ENCODE measurements at regions not wholly inside any gene's neighbourhood (a gene's known extent, or its start where the extent isn't known, plus 50 kb on each side); places are given as distances from the start of the nearest gene placed in this dataset.

GRCh38 chr3:181888234-181888633 is 176.5 kb downstream of the SOX2 start:
- Histone ChIP-seq H3K4me2 (ENCODE audit: low read length) (no peak overlapping the region), H3K27me3 (ENCODE audit: control insufficient read depth, low read length) (peaks cover 5% of the 10 kb centered on the region), H3K4me3 (ENCODE audit: low read length) (no peak overlapping the region), H3K4me1 (ENCODE audit: control insufficient read depth, low read length) (no peaks in the 10 kb centered on the region), H4K20me1 (ENCODE audit: control insufficient read depth, insufficient read depth, low read depth, low read length) (no peaks in the 10 kb centered on the region), H3K36me3 (ENCODE audit: control insufficient read depth, low read length) (no peaks in the 10 kb centered on the region), H3K9me2 (replicated peaks; ENCODE audit: control insufficient read depth, low read length) (no peaks in the 10 kb centered on the region), H3K9me3 (ENCODE audit: control insufficient read depth, insufficient read depth, low read length) (no peaks in the 10 kb centered on the region), H3F3A (ENCODE audit: control insufficient read depth, insufficient read depth) (no peaks in the 10 kb centered on the region), H3K79me2 (ENCODE audit: control insufficient read depth, low read length) (no peaks in the 10 kb centered on the region), H3K27ac (ENCODE audit: low read depth, low read length) (no peak overlapping the region)
- TF ChIP-seq CTCF (IDR thresholded peaks at IDR 0.05; ENCODE audit: low read depth, low read length, poor library complexity, severe bottlenecking), result no peak
- TF ChIP-seq EZH2phosphoT487 (IDR thresholded peaks at IDR 0.05; ENCODE audit: borderline replicate concordance, low read length), result no peak

- no peaks in the 10 kb centered on the region for H3K36me3 ChIP-seq (ENCODE audit: control insufficient read depth, low read length)
- H3K9me3 ChIP-seq (ENCODE audit: control insufficient read depth, insufficient read depth, low read length), result no peaks in the 10 kb centered on the region
- peaks cover 1% of the 10 kb centered on the region for H3K27me3 ChIP-seq (ENCODE audit: control insufficient read depth, low read length)
- H3K4me3 ChIP-seq (ENCODE audit: low read length), result no peak overlapping the region
- no peaks in the 10 kb centered on the region for H3F3A ChIP-seq (ENCODE audit: control insufficient read depth, insufficient read depth)
- H3K9me2 ChIP-seq (replicated peaks; ENCODE audit: control insufficient read depth, low read length), result no peaks in the 10 kb centered on the region
- H3K4me1 ChIP-seq (ENCODE audit: control insufficient read depth, low read length), result no peaks in the 10 kb centered on the region
- H3K4me2 ChIP-seq (ENCODE audit: low read length), result no peak overlapping the region
- no peaks in the 10 kb centered on the region for H4K20me1 ChIP-seq (ENCODE audit: control insufficient read depth, insufficient read depth, low read depth, low read length)
- no peaks in the 10 kb centered on the region for H3K79me2 ChIP-seq (ENCODE audit: control insufficient read depth, low read length)
- TF ChIP-seq CTCF (IDR thresholded peaks at IDR 0.05; ENCODE audit: low read depth, low read length, poor library complexity, severe bottlenecking) (no peak), EZH2phosphoT487 (IDR thresholded peaks at IDR 0.05; ENCODE audit: borderline replicate concordance, low read length) (no peak)
- no peak overlapping the region for H3K27ac ChIP-seq (ENCODE audit: low read depth, low read length)
These were observed 181.1 kb downstream of the SOX2 start for GRCh38 chr3:181892848-181893247.

DNA sequence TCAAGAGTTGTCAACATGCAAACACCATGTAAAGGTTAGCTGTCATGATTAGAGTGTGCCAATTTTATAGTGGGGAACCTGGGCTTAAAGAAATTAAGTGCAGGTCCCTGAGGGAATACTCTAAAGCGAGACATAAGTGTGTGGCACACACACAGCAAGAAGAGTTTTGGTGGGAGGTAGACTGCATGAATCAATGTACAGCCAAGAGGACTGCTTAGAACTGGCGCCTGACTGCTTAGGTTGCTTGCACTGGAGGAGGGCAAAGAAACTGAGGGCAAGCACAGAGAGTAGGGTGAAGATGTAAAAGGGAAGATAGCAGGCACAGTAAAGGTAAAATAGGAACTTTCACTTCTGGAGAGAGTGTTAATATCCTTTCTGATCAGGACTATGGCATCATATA is 184.9 kb downstream of the SOX2 start:
- Histone ChIP-seq H3F3A (ENCODE audit: control insufficient read depth, insufficient read depth) (no peaks in the 10 kb centered on the region), H3K4me3 (ENCODE audit: low read length) (no peak overlapping the region), H3K4me1 (ENCODE audit: control insufficient read depth, low read length) (no peaks in the 10 kb centered on the region), H3K4me2 (ENCODE audit: low read length) (no peak overlapping the region), H3K79me2 (ENCODE audit: control insufficient read depth, low read length) (no peaks in the 10 kb centered on the region), H4K20me1 (ENCODE audit: control insufficient read depth, insufficient read depth, low read depth, low read length) (no peaks in the 10 kb centered on the region), H3K9me3 (ENCODE audit: control insufficient read depth, insufficient read depth, low read length) (no peaks in the 10 kb centered on the region), H3K9me2 (replicated peaks; ENCODE audit: control insufficient read depth, low read length) (no peaks in the 10 kb centered on the region), H3K27me3 (ENCODE audit: control insufficient read depth, low read length) (peaks cover 4% of the 10 kb centered on the region), H3K27ac (ENCODE audit: low read depth, low read length) (no peak overlapping the region), H3K36me3 (ENCODE audit: control insufficient read depth, low read length) (no peaks in the 10 kb centered on the region)
- TF ChIP-seq CTCF (IDR thresholded peaks at IDR 0.05; ENCODE audit: low read depth, low read length, poor library complexity, severe bottlenecking) (no peak), EZH2phosphoT487 (IDR thresholded peaks at IDR 0.05; ENCODE audit: borderline replicate concordance, low read length) (no peak)

GRCh38 chr3:181899702-181900101 is 188.0 kb downstream of the SOX2 start:
- no peaks in the 10 kb centered on the region for H3K9me2 ChIP-seq (replicated peaks; ENCODE audit: control insufficient read depth, low read length)
- no peaks in the 10 kb centered on the region for H3K9me3 ChIP-seq (ENCODE audit: control insufficient read depth, insufficient read depth, low read length)
- no peaks in the 10 kb centered on the region for H3K79me2 ChIP-seq (ENCODE audit: control insufficient read depth, low read length)
- H3K4me3 ChIP-seq (ENCODE audit: low read length), result no peak overlapping the region
- TF ChIP-seq EZH2phosphoT487 (IDR thresholded peaks at IDR 0.05; ENCODE audit: borderline replicate concordance, low read length), result no peak
- no peak for TF ChIP-seq CTCF (IDR thresholded peaks at IDR 0.05; ENCODE audit: low read depth, low read length, poor library complexity, severe bottlenecking)
- H4K20me1 ChIP-seq (ENCODE audit: control insufficient read depth, insufficient read depth, low read depth, low read length), result no peaks in the 10 kb centered on the region
- no peaks in the 10 kb centered on the region for H3K36me3 ChIP-seq (ENCODE audit: control insufficient read depth, low read length)
- no peaks in the 10 kb centered on the region for H3F3A ChIP-seq (ENCODE audit: control insufficient read depth, insufficient read depth)
- H3K4me2 ChIP-seq (ENCODE audit: low read length), result no peak overlapping the region
- peaks cover 4% of the 10 kb centered on the region for H3K27me3 ChIP-seq (ENCODE audit: control insufficient read depth, low read length)
- no peak overlapping the region for H3K27ac ChIP-seq (ENCODE audit: low read depth, low read length)
- H3K4me1 ChIP-seq (ENCODE audit: control insufficient read depth, low read length), result no peaks in the 10 kb centered on the region
